GM18951 (cell line): ENCODE measurements at regions not wholly inside any gene's neighbourhood (a gene's known extent, or its start where the extent isn't known, plus 50 kb on each side); places are given as distances from the start of the nearest gene placed in this dataset.

ENCODE experiments used
- POLR2A ChIP-seq: IDR thresholded peaks from 4 replicates; pipeline ENCODE4 v1.6.1; 2011; ENCODE audit warnings: mild to moderate bottlenecking; ENCODE audit not compliant: insufficient read length, insufficient read depth; ENCODE audit errors: extremely low read depth
- in situ Hi-C: fragments of 300-500 bp; cut with MboI; formaldehyde crosslinking; loops from one replicate; pipeline ENCODE4 v1.12.0; 2022; ENCODE audit warnings: low sequenced_read_pairs, mixed read lengths, inconsistent platforms; ENCODE audit not compliant: unreplicated experiment

- in situ Hi-C loops, result no loop called here
- no peak for TF ChIP-seq POLR2A
Measured at GRCh38 chr2:194257095-194257494, 1399.9 kb upstream of the SLC39A10 start.

GRCh38 chr2:194253528-194254259 lies 1403.3 kb upstream of the SLC39A10 start:
- TF ChIP-seq POLR2A, result no peak
- in situ Hi-C loops, result no loop called here

DNA sequence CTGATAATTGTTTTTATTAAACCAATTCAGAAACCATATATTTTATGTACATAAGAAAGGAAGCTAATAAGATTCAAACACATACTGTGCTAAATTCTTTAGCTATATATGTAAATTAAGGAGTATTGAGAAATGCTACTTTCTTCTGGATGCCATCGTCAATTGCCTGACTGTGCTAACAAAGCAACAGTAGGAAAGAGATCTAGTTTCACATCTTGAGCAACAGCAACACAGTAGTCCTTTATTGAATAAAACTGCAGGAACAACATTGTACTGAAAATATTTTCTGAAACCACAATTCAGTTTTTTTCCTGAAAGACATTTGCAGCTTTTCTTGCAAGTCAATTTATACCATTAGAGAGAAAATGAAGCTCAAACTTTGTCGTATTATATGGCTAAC lies 1404.9 kb upstream of the SLC39A10 start:
- TF ChIP-seq POLR2A, result no peak
- in situ Hi-C loops, result no loop called here

DNA sequence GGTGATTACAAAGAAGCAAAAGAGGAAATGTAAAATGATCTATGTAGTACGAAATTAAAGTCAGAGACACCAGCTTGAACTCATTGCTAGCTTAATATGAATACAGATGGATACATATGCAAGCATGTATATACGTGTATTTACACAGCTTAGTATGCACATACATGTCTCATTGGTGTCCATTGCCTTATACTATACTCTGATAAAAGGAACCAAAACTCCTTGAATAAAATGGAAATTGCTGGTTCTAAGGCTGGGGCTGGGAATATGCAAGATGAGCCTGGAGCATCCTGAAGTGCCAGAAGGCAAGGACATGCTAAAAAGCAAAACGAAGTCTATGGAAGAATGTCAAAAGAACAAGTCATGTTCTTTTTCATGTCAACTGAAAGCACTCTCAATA lies 1424.4 kb upstream of the SLC39A10 start:
- in situ Hi-C loops, result no loop called here

DNA sequence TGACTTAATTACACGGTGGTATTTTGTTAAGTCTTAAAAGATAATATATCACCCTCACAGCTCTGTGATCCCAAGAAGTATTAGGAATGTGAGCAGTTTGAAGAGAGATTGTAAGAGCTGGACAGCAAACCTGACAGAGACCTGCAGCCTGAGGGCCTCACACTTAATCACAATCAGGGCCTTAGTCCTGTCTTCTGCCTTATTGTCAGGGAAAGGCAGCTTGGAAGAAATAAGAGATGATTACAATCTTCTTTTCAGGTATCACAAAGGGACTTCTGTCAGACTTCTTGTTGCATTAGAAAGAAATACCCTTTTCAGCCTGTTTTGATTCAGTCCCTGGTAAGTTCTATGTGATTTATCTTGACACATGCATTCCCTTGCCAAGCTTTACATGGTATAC lies 1433.8 kb upstream of the SLC39A10 start:
- no peak for TF ChIP-seq POLR2A
- in situ Hi-C loops, result no loop called here

More for the DNA sequence above, 1424.4 kb upstream of the SLC39A10 start:
- TF ChIP-seq POLR2A, result no peak

GRCh38 chr2:194214192-194214591 lies 1442.8 kb upstream of the SLC39A10 start:
- TF ChIP-seq POLR2A, result no peak
- in situ Hi-C loops, result no loop called here

GRCh38 chr2:194205568-194206227 lies 1451.3 kb upstream of the SLC39A10 start:
- in situ Hi-C loops, result no loop called here
- TF ChIP-seq POLR2A, result no peak

GRCh38 chr2:194203898-194204297 lies 1453.1 kb upstream of the SLC39A10 start:
- in situ Hi-C loops, result no loop called here
- no peak for TF ChIP-seq POLR2A

DNA sequence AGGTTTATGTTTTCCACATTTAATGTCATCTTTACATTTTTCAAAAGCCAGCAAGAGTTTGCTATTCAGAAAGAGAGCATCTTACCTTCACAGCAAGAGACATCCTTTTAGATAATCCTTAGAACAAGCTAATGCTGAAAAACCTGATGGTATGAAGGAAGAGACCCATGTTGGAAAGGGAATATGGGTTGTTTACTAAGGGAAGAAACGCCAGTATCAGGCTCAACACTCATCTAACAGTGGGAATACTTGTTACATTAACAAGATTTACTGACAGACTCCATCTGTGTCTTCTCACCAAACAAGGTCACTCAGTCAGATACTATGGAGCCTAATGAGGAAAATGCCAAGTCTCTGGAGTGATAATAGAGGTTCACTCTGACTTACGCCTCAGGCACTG lies 1474.1 kb upstream of the SLC39A10 start:
- TF ChIP-seq POLR2A, result no peak
- in situ Hi-C loops, result no loop called here

DNA sequence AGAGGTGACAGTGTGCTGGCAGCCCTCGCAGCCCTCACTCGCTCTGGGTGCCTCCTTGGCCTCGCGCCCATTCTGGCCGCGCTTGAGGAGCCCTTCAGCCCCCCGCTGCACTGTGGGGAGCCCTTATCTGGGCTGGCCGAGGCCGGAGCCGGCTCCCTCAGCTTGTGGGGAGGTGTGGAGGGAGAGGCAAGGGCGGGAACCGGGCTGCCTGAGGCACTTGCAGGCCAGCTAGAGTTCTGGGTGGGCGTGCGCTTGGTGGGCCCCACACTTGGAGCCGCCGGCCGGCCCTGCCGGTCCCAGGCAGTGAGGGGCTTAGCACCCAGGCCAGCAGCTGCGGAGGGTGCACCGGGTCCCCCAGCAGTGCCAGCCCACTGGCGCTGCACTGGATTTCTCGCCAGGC lies 1480.9 kb upstream of the SLC39A10 start:
- no peak for TF ChIP-seq POLR2A
- in situ Hi-C loops, result no loop called here

GRCh38 chr2:194166818-194167217 lies 1490.2 kb upstream of the SLC39A10 start:
- in situ Hi-C loops, result no loop called here
- TF ChIP-seq POLR2A, result no peak

GRCh38 chr2:194155431-194155830 lies 1501.6 kb upstream of the SLC39A10 start:
- in situ Hi-C loops, result no loop called here

GRCh38 chr2:194151231-194151630 lies 1505.8 kb upstream of the SLC39A10 start:
- in situ Hi-C loops, result no loop called here
- TF ChIP-seq POLR2A, result no peak

More at GRCh38 chr2:194155431-194155830, 1501.6 kb upstream of the SLC39A10 start:
- TF ChIP-seq POLR2A, result no peak

GRCh38 chr2:194135463-194135862 lies 1521.6 kb upstream of the SLC39A10 start:
- in situ Hi-C loops, result no loop called here
- no peak for TF ChIP-seq POLR2A
